ENCODE measurements at regions not wholly inside any gene's neighbourhood (a gene's known extent, or its start where the extent isn't known, plus 50 kb on each side); places are given as distances from the start of the nearest gene placed in this dataset.

- Histone ChIP-seq H3K9me3 (ENCODE audit: control insufficient read depth in 2 of 2, insufficient read depth in 1 of 2, low read depth in 1 of 2, low read length in 1 of 2) (no peaks in the 10 kb centered on the region), H3K36me3 (ENCODE audit: control insufficient read depth in 2 of 2, insufficient read depth in 2 of 2, low read length in 1 of 2) (no peaks in the 10 kb centered on the region), H3K4me1 (ENCODE audit: control insufficient read depth in 2 of 2, insufficient read depth in 2 of 2, low read length in 1 of 2) (peaks cover 6 to 11% of the 10 kb centered on the region in 2 donors), H3K27ac (ENCODE audit: low read depth in 2 of 2, low read length in 1 of 2) (no peak overlapping the region), H3K4me3 (ENCODE audit: low read depth in 1 of 2, low read length in 2 of 2) (no peak overlapping the region), H3K27me3 (ENCODE audit: control insufficient read depth in 1 of 2, insufficient read depth in 2 of 2, low read length in 2 of 2) (no peaks in the 10 kb centered on the region)
- WGBS, 2 donors: 88 to 90% methylated on average over 2 of the region's 2 CpGs
Measured at GRCh38 chr5:34505731-34506130, 150.4 kb upstream of the RAI14 start.

DNA sequence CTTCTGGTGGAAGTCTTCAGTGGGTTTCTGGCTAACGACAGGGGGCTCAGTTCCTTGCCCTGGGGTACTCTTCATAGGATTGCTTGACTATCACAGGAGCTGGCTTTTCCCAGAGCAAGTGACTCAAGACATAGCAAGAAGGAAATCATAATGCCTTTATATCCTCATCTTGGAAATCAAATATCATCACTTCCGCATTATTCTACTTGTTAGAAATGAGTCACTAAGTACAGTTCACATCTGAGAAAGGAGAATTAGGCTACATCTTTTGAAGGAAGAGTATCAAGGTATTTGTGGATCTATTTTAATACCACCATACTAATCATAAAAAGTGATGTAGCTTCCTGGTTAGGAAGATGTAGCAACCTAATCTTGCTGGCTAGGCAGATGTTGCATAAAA lies 148.2 kb upstream of the RAI14 start:
- Histone ChIP-seq H3K4me3 (ENCODE audit: low read depth in 1 of 2, low read length in 2 of 2) (no peak overlapping the region), H3K9me3 (ENCODE audit: control insufficient read depth in 2 of 2, insufficient read depth in 1 of 2, low read depth in 1 of 2, low read length in 1 of 2) (no peaks in the 10 kb centered on the region), H3K4me1 (ENCODE audit: control insufficient read depth in 2 of 2, insufficient read depth in 2 of 2, low read length in 1 of 2) (peaks cover under 1 to 3% of the 10 kb centered on the region in 2 donors), H3K27me3 (ENCODE audit: control insufficient read depth in 1 of 2, insufficient read depth in 2 of 2, low read length in 2 of 2) (no peaks in the 10 kb centered on the region), H3K27ac (ENCODE audit: low read depth in 2 of 2, low read length in 1 of 2) (peak overlapping the region in 1 of 2 donors; percentile 33), H3K36me3 (ENCODE audit: control insufficient read depth in 2 of 2, insufficient read depth in 2 of 2, low read length in 1 of 2) (no peaks in the 10 kb centered on the region)
- WGBS, 2 donors: 78 to 82% methylated on average over 2 of the region's 2 CpGs

DNA sequence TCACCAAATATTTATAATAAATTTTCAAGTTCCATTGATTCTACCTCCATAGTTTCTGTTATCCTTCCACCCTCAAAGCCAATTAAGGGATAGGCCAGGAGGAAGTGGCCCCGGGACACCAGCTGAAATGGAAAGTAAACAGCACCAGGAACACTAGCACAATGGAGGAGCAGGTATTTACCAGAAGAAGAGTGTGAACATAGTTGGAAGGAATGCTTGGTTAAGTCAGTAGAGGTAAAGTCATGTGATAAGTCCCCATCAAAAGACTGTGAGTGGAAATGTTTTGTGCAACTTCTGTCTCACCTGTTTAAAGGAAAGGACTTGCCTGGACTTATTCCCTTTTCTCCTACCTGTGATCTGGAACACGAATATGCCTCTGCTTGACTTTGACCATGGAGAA lies 146.7 kb upstream of the RAI14 start:
- WGBS, 2 donors: 47 to 57% methylated on average over 2 of the region's 2 CpGs
- Histone ChIP-seq H3K9me3 (ENCODE audit: control insufficient read depth in 2 of 2, insufficient read depth in 1 of 2, low read depth in 1 of 2, low read length in 1 of 2) (no peaks in the 10 kb centered on the region), H3K27ac (ENCODE audit: low read depth in 2 of 2, low read length in 1 of 2) (peak overlapping the region in 1 of 2 donors; percentile 12), H3K36me3 (ENCODE audit: control insufficient read depth in 2 of 2, insufficient read depth in 2 of 2, low read length in 1 of 2) (no peaks in the 10 kb centered on the region), H3K27me3 (ENCODE audit: control insufficient read depth in 1 of 2, insufficient read depth in 2 of 2, low read length in 2 of 2) (no peaks in the 10 kb centered on the region), H3K4me1 (ENCODE audit: control insufficient read depth in 2 of 2, insufficient read depth in 2 of 2, low read length in 1 of 2) (peaks cover 0 to 2% of the 10 kb centered on the region in 2 donors), H3K4me3 (ENCODE audit: low read depth in 1 of 2, low read length in 2 of 2) (no peak overlapping the region)

DNA sequence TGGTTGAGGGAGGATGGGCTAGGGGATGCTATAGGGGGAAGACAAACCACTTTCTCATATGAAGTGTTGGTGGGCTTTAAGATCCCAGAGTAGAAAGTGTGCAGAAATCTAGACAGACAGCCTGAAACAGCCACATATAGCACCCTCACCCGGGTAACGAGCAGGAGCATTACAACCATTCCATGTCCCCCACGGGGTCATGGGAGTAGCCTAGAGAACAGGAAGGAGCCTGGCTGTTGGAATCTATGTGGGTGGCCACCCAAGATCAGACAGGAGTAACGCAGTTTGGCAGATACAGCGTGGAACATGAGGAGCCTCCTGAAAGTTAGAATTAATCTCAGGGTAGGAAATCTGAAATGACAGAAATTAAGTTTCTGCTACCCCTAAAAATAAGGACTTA lies 146.1 kb upstream of the RAI14 start:
- H3K9me3 ChIP-seq (ENCODE audit: control insufficient read depth in 2 of 2, insufficient read depth in 1 of 2, low read depth in 1 of 2, low read length in 1 of 2): no peaks in the 10 kb centered on the region
- H3K27me3 ChIP-seq (ENCODE audit: control insufficient read depth in 1 of 2, insufficient read depth in 2 of 2, low read length in 2 of 2): no peaks in the 10 kb centered on the region
- no peaks in the 10 kb centered on the region for H3K36me3 ChIP-seq (ENCODE audit: control insufficient read depth in 2 of 2, insufficient read depth in 2 of 2, low read length in 1 of 2)
- 62 to 73% methylated on average over 5 of the region's 5 CpGs for WGBS, 2 donors
- peaks cover 0 to 2% of the 10 kb centered on the region in 2 donors for H3K4me1 ChIP-seq (ENCODE audit: control insufficient read depth in 2 of 2, insufficient read depth in 2 of 2, low read length in 1 of 2)
- H3K4me3 ChIP-seq (ENCODE audit: low read depth in 1 of 2, low read length in 2 of 2): no peak overlapping the region
- peak overlapping the region in 1 of 2 donors; percentile 58 for H3K27ac ChIP-seq (ENCODE audit: low read depth in 2 of 2, low read length in 1 of 2)

DNA sequence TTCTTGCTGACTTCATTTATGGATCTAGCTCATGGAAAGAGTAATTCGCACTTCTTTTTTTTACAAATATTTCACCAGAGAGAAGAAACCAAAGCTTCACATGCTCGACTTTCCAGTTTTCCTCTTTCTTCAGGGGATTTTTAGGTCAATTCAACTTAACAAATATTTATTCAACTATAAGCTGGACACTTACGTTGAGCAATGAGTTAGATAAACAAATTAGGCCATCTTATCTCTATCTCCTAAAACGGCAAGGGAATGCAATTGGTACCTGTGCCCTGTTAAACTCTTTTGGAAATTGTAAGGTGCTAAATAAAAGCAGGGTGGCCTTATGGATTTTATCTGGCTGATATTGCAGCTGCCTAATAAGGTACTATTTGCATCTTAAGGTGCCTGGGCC lies 145.1 kb upstream of the RAI14 start:
- 37% methylated on average over 4 of the region's 4 CpGs for WGBS, 2 donors
- Histone ChIP-seq H3K4me3 (ENCODE audit: low read depth in 1 of 2, low read length in 2 of 2) (no peak overlapping the region), H3K36me3 (ENCODE audit: control insufficient read depth in 2 of 2, insufficient read depth in 2 of 2, low read length in 1 of 2) (no peaks in the 10 kb centered on the region), H3K27ac (ENCODE audit: low read depth in 2 of 2, low read length in 1 of 2) (no peak overlapping the region), H3K4me1 (ENCODE audit: control insufficient read depth in 2 of 2, insufficient read depth in 2 of 2, low read length in 1 of 2) (peaks cover 0 to 2% of the 10 kb centered on the region in 2 donors), H3K9me3 (ENCODE audit: control insufficient read depth in 2 of 2, insufficient read depth in 1 of 2, low read depth in 1 of 2, low read length in 1 of 2) (no peaks in the 10 kb centered on the region), H3K27me3 (ENCODE audit: control insufficient read depth in 1 of 2, insufficient read depth in 2 of 2, low read length in 2 of 2) (no peaks in the 10 kb centered on the region)

GRCh38 chr5:34511481-34511880 lies 144.6 kb upstream of the RAI14 start:
- Histone ChIP-seq H3K27me3 (ENCODE audit: control insufficient read depth in 1 of 2, insufficient read depth in 2 of 2, low read length in 2 of 2) (no peaks in the 10 kb centered on the region), H3K27ac (ENCODE audit: low read depth in 2 of 2, low read length in 1 of 2) (no peak overlapping the region), H3K4me3 (ENCODE audit: low read depth in 1 of 2, low read length in 2 of 2) (no peak overlapping the region), H3K36me3 (ENCODE audit: control insufficient read depth in 2 of 2, insufficient read depth in 2 of 2, low read length in 1 of 2) (no peaks in the 10 kb centered on the region), H3K9me3 (ENCODE audit: control insufficient read depth in 2 of 2, insufficient read depth in 1 of 2, low read depth in 1 of 2, low read length in 1 of 2) (no peaks in the 10 kb centered on the region), H3K4me1 (ENCODE audit: control insufficient read depth in 2 of 2, insufficient read depth in 2 of 2, low read length in 1 of 2) (peaks cover 0 to 2% of the 10 kb centered on the region in 2 donors)
- WGBS, 2 donors: 45 to 66% methylated on average over 1 of the region's 1 CpG

GRCh38 chr5:34511915-34512314 lies 144.2 kb upstream of the RAI14 start:
- Histone ChIP-seq H3K4me3 (ENCODE audit: low read depth in 1 of 2, low read length in 2 of 2) (no peak overlapping the region), H3K36me3 (ENCODE audit: control insufficient read depth in 2 of 2, insufficient read depth in 2 of 2, low read length in 1 of 2) (no peaks in the 10 kb centered on the region), H3K9me3 (ENCODE audit: control insufficient read depth in 2 of 2, insufficient read depth in 1 of 2, low read depth in 1 of 2, low read length in 1 of 2) (no peaks in the 10 kb centered on the region), H3K27ac (ENCODE audit: low read depth in 2 of 2, low read length in 1 of 2) (peak overlapping the region in 1 of 2 donors; percentile 11), H3K4me1 (ENCODE audit: control insufficient read depth in 2 of 2, insufficient read depth in 2 of 2, low read length in 1 of 2) (peaks cover 0 to 2% of the 10 kb centered on the region in 2 donors), H3K27me3 (ENCODE audit: control insufficient read depth in 1 of 2, insufficient read depth in 2 of 2, low read length in 2 of 2) (no peaks in the 10 kb centered on the region)
- 43 to 53% methylated on average over 2 of the region's 2 CpGs for WGBS, 2 donors

DNA sequence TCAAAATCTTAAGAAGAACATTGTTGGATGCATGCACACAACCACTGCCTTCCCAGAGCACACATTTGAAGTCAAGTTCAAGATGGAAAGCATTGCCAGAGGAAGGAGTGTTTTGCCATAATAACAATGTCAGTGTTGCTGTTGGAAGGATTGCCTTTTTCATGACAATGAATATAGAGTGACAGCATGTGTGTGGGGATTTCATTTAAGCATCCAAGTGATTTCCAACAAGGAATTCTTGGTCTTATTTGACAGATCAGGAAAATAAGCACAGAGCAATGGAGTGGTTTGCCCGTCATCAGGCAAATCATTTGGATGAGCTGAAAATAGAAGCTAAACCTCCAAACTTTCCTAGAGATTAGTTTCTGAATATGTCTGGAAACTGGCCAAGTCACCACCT lies 140.0 kb upstream of the RAI14 start:
- H3K27ac ChIP-seq (ENCODE audit: low read depth in 2 of 2, low read length in 1 of 2): no peak overlapping the region
- H3K4me1 ChIP-seq (ENCODE audit: control insufficient read depth in 2 of 2, insufficient read depth in 2 of 2, low read length in 1 of 2): no peaks in the 10 kb centered on the region
- no peaks in the 10 kb centered on the region for H3K36me3 ChIP-seq (ENCODE audit: control insufficient read depth in 2 of 2, insufficient read depth in 2 of 2, low read length in 1 of 2)
- H3K27me3 ChIP-seq (ENCODE audit: control insufficient read depth in 1 of 2, insufficient read depth in 2 of 2, low read length in 2 of 2): no peaks in the 10 kb centered on the region
- H3K4me3 ChIP-seq (ENCODE audit: low read depth in 1 of 2, low read length in 2 of 2): no peak overlapping the region
- 92 to 93% methylated on average over 1 of the region's 1 CpG for WGBS, 2 donors
- no peaks in the 10 kb centered on the region for H3K9me3 ChIP-seq (ENCODE audit: control insufficient read depth in 2 of 2, insufficient read depth in 1 of 2, low read depth in 1 of 2, low read length in 1 of 2)

DNA sequence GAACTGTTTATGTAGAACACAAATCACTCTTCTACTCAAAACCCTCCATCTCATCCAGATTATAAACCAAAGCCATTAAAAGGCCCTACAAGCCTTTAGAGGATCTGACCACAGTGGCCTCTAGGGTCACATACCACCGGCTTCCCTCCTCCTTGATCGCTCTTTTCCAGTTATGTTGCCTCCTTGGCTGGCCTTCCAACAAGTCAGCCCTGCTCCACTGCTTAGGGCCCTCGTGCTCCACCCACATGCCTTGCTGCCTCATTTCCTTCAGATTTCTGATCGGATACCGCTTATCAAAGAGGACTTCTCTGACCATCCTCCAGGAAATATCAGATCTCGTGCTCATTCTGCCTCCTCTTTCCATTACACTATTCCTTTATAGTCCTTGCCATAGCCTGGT lies 139.4 kb upstream of the RAI14 start:
- H3K36me3 ChIP-seq (ENCODE audit: control insufficient read depth in 2 of 2, insufficient read depth in 2 of 2, low read length in 1 of 2): no peaks in the 10 kb centered on the region
- H3K27me3 ChIP-seq (ENCODE audit: control insufficient read depth in 1 of 2, insufficient read depth in 2 of 2, low read length in 2 of 2): no peaks in the 10 kb centered on the region
- no peak overlapping the region for H3K4me3 ChIP-seq (ENCODE audit: low read depth in 1 of 2, low read length in 2 of 2)
- H3K4me1 ChIP-seq (ENCODE audit: control insufficient read depth in 2 of 2, insufficient read depth in 2 of 2, low read length in 1 of 2): peaks cover 0 to 1% of the 10 kb centered on the region in 2 donors
- H3K27ac ChIP-seq (ENCODE audit: low read depth in 2 of 2, low read length in 1 of 2): no peak overlapping the region
- 90 to 92% methylated on average over 6 of the region's 6 CpGs for WGBS, 2 donors
- no peaks in the 10 kb centered on the region for H3K9me3 ChIP-seq (ENCODE audit: control insufficient read depth in 2 of 2, insufficient read depth in 1 of 2, low read depth in 1 of 2, low read length in 1 of 2)

- H3K4me1 ChIP-seq (ENCODE audit: control insufficient read depth in 2 of 2, insufficient read depth in 2 of 2, low read length in 1 of 2): peaks cover 0 to 3% of the 10 kb centered on the region in 2 donors
- no peaks in the 10 kb centered on the region for H3K36me3 ChIP-seq (ENCODE audit: control insufficient read depth in 2 of 2, insufficient read depth in 2 of 2, low read length in 1 of 2)
- WGBS, 2 donors: 26 to 27% methylated on average over 2 of the region's 2 CpGs
- H3K9me3 ChIP-seq (ENCODE audit: control insufficient read depth in 2 of 2, insufficient read depth in 1 of 2, low read depth in 1 of 2, low read length in 1 of 2): no peaks in the 10 kb centered on the region
- no peaks in the 10 kb centered on the region for H3K27me3 ChIP-seq (ENCODE audit: control insufficient read depth in 1 of 2, insufficient read depth in 2 of 2, low read length in 2 of 2)
- H3K27ac ChIP-seq (ENCODE audit: low read depth in 2 of 2, low read length in 1 of 2): no peak overlapping the region
- H3K4me3 ChIP-seq (ENCODE audit: low read depth in 1 of 2, low read length in 2 of 2): no peak overlapping the region
Measured at GRCh38 chr5:34517249-34517648, 138.9 kb upstream of the RAI14 start.

Data from esophagus (tissue), 2 donors.